ENCODE measurements at regions not wholly inside any gene's neighbourhood (a gene's known extent, or its start where the extent isn't known, plus 50 kb on each side); places are given as distances from the start of the nearest gene placed in this dataset.

- FAIRE-seq (peak; percentile 98), DNase-seq (ENCODE audit: low read depth, low spot score) (peak; percentile 46)
- Histone ChIP-seq H3K27ac (ENCODE audit: control insufficient read depth, insufficient read depth, low read length) (no peak overlapping the region), H3K27me3 (ENCODE audit: control insufficient read depth, extremely low read depth, insufficient read depth, low read length) (no peaks in the 10 kb centered on the region), H4K20me1 (ENCODE audit: control insufficient read depth, extremely low read depth, insufficient read depth, low read length) (no peaks in the 10 kb centered on the region), H3K9me3 (ENCODE audit: control insufficient read depth, low read depth, low read length) (no peaks in the 10 kb centered on the region), H3K9me1 (ENCODE audit: control insufficient read depth, extremely low read depth, insufficient read depth, low read length) (no peaks in the 10 kb centered on the region), H3K79me2 (ENCODE audit: control insufficient read depth, insufficient read depth, low read length) (no peaks in the 10 kb centered on the region), H3K4me1 (ENCODE audit: control insufficient read depth, extremely low read depth, insufficient read depth, low read length) (peaks cover 33% of the 10 kb centered on the region), H2AFZ (ENCODE audit: control insufficient read depth, low read length) (no peak overlapping the region), H3K4me3 (ENCODE audit: control insufficient read depth in 2 of 3, extremely low read depth in 1 of 3, insufficient read depth in 2 of 3, low read depth in 1 of 3, low read length in 3 of 3) (no peak overlapping the region), H3K4me2 (ENCODE audit: control insufficient read depth, extremely low read depth, insufficient read depth, low read depth, low read length) (peak overlapping the region; percentile 4), H3K9ac (ENCODE audit: control insufficient read depth, extremely low read depth, insufficient read depth, low read length) (no peak overlapping the region), H3K36me3 (ENCODE audit: control insufficient read depth in 2 of 2, extremely low read depth in 1 of 2, insufficient read depth in 2 of 2, low read length in 2 of 2) (no peaks in the 10 kb centered on the region)
- dilution Hi-C loops (cut with MboI; ENCODE audit: extremely low pct_ligation_motif_present, low sequenced_read_pairs) = no loop called here
- TF ChIP-seq EZH2 (IDR thresholded peaks at IDR 0.05; ENCODE audit: low read length) (no peak), CTCF (optimal IDR thresholded peaks at IDR 0.05 in 1 of 3, IDR thresholded peaks at IDR 0.05 in 1 of 3, conservative IDR thresholded peaks at IDR 0.05 in 1 of 3; ENCODE audit: extremely low read depth in 1 of 3, insufficient read depth in 2 of 3, low read length in 3 of 3) (no peak)
Observed at GRCh38 chr22:27125539-27125938, 468.2 kb downstream of the MIAT start.

GRCh38 chr22:27127911-27128310, 470.5 kb downstream of the MIAT start:
- Histone ChIP-seq H3K27ac (ENCODE audit: control insufficient read depth, insufficient read depth, low read length) (no peak overlapping the region), H4K20me1 (ENCODE audit: control insufficient read depth, extremely low read depth, insufficient read depth, low read length) (no peaks in the 10 kb centered on the region), H3K27me3 (ENCODE audit: control insufficient read depth, extremely low read depth, insufficient read depth, low read length) (no peaks in the 10 kb centered on the region), H3K4me2 (ENCODE audit: control insufficient read depth, extremely low read depth, insufficient read depth, low read depth, low read length) (no peak overlapping the region), H3K9ac (ENCODE audit: control insufficient read depth, extremely low read depth, insufficient read depth, low read length) (no peak overlapping the region), H2AFZ (ENCODE audit: control insufficient read depth, low read length) (no peak overlapping the region), H3K4me1 (ENCODE audit: control insufficient read depth, extremely low read depth, insufficient read depth, low read length) (peaks cover 35% of the 10 kb centered on the region), H3K36me3 (ENCODE audit: control insufficient read depth in 2 of 2, extremely low read depth in 1 of 2, insufficient read depth in 2 of 2, low read length in 2 of 2) (no peaks in the 10 kb centered on the region), H3K4me3 (ENCODE audit: control insufficient read depth in 2 of 3, extremely low read depth in 1 of 3, insufficient read depth in 2 of 3, low read depth in 1 of 3, low read length in 3 of 3) (no peak overlapping the region), H3K9me1 (ENCODE audit: control insufficient read depth, extremely low read depth, insufficient read depth, low read length) (no peaks in the 10 kb centered on the region), H3K79me2 (ENCODE audit: control insufficient read depth, insufficient read depth, low read length) (no peaks in the 10 kb centered on the region), H3K9me3 (ENCODE audit: control insufficient read depth, low read depth, low read length) (no peaks in the 10 kb centered on the region)
- TF ChIP-seq CTCF (optimal IDR thresholded peaks at IDR 0.05 in 1 of 3, IDR thresholded peaks at IDR 0.05 in 1 of 3, conservative IDR thresholded peaks at IDR 0.05 in 1 of 3; ENCODE audit: extremely low read depth in 1 of 3, insufficient read depth in 2 of 3, low read length in 3 of 3) = no peak
- TF ChIP-seq EZH2 (IDR thresholded peaks at IDR 0.05; ENCODE audit: low read length) = no peak
- FAIRE-seq (no peak), DNase-seq (ENCODE audit: low read depth, low spot score) (no peak)
- dilution Hi-C loops (cut with MboI; ENCODE audit: extremely low pct_ligation_motif_present, low sequenced_read_pairs) = no loop called here

Measured in keratinocyte (primary cell).